Renal cortical epithelial cell (primary cell): ENCODE measurements at regions not wholly inside any gene's neighbourhood (a gene's known extent, or its start where the extent isn't known, plus 50 kb on each side); places are given as distances from the start of the nearest gene placed in this dataset.

ENCODE experiments used
- DNase-seq: peaks from one replicate; pipeline ENCODE4 v3.0.0-alpha.2; 2011; ENCODE audit warnings: low read depth

GRCh38 chr12:71236133-71236660, 78.4 kb upstream of the TSPAN8 start:
- DNase-seq, result no peak

GRCh38 chr12:71233083-71233482, 75.3 kb upstream of the TSPAN8 start:
- DNase-seq, result no peak

- no peak for DNase-seq
Measured at GRCh38 chr12:71230542-71230941, 72.7 kb upstream of the TSPAN8 start.

- DNase-seq, result peak; percentile 31
Measured at GRCh38 chr12:71223139-71223538, 65.3 kb upstream of the TSPAN8 start.

- DNase-seq, result no peak
Measured at GRCh38 chr12:71222436-71222835, 64.6 kb upstream of the TSPAN8 start.

- no peak for DNase-seq
Measured at GRCh38 chr12:71220260-71220659, 62.5 kb upstream of the TSPAN8 start.

GRCh38 chr12:71219224-71219623, 61.4 kb upstream of the TSPAN8 start:
- DNase-seq, result no peak

GRCh38 chr12:71218616-71219015, 60.8 kb upstream of the TSPAN8 start:
- no peak for DNase-seq

- peak; percentile 71 for DNase-seq
Measured at GRCh38 chr12:71216725-71217579, 59.2 kb upstream of the TSPAN8 start.

GRCh38 chr12:71214511-71215285, 56.9 kb upstream of the TSPAN8 start:
- peak; percentile 92 for DNase-seq

GRCh38 chr12:71208053-71208685, 50.4 kb upstream of the TSPAN8 start:
- DNase-seq, result no peak
